ENCODE measurements at regions not wholly inside any gene's neighbourhood (a gene's known extent, or its start where the extent isn't known, plus 50 kb on each side); places are given as distances from the start of the nearest gene placed in this dataset.

GRCh38 chr19:23855676-23856075, 59.0 kb upstream of the ZNF726 start:
- WGBS, 10 experiments, result 27 to 94% (median 55%) methylated on average over 1 to 3 of the region's 4 CpGs; no CpG with 5 or more reads in 3 of the 10 experiments
- Histone ChIP-seq H3K4me3 (no peak overlapping the region), H3K27ac (no peak overlapping the region), H3K4me1 (replicated peaks in 1 of 2) (no peaks in the 10 kb centered on the region)
- in situ Hi-C loops (cut with MboI; ENCODE audit: low pct_unique_long_range_greater_than_20kb in 2 of 9, low sequenced_read_pairs in 9 of 9, unreplicated experiment in 9 of 9), result no loop called here
- no peak for ATAC-seq (replicated peaks in 6 of 8)

DNA sequence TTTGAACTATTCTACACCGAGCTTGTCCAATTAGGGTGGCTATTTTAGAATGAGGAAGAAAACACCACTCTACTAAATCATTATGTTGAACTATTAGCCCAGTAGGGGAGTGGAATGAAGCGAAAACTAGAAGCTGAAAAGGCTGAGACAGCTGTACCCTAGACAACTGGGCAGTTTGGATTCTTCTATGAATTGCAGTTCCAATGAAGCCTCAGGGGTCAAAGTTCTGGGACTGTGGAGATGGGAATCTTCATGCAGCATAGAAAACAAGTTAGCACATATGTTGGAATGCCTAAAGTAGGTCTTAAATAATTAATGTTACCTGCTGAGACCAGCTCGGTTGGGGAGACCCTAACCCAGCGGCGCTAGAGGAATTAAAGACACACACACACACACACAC, 62.7 kb upstream of the ZNF726 start:
- Histone ChIP-seq H3K4me1 (replicated peaks in 1 of 2) (no peaks in the 10 kb centered on the region), H3K4me3 (no peak overlapping the region), H3K27ac (no peak overlapping the region)
- ATAC-seq (replicated peaks in 6 of 8), result no peak
- WGBS, 10 experiments, result 0 to 90% (median 57%) methylated on average over 1 to 5 of the region's 5 CpGs; no CpG with 5 or more reads in 3 of the 10 experiments
- in situ Hi-C loops (cut with MboI; ENCODE audit: low pct_unique_long_range_greater_than_20kb in 2 of 9, low sequenced_read_pairs in 9 of 9, unreplicated experiment in 9 of 9), result no loop called here

- in situ Hi-C loops (cut with MboI; ENCODE audit: low pct_unique_long_range_greater_than_20kb in 2 of 9, low sequenced_read_pairs in 9 of 9, unreplicated experiment in 9 of 9), result no loop called here
- ATAC-seq (replicated peaks in 6 of 8), result no peak
- H3K27ac ChIP-seq, result no peak overlapping the region
- H3K4me3 ChIP-seq, result no peak overlapping the region
- WGBS, 10 experiments, result 0 to 100% (median 75%) methylated on average over 1 to 2 of the region's 2 CpGs; no CpG with 5 or more reads in 3 of the 10 experiments
- no peaks in the 10 kb centered on the region for H3K4me1 ChIP-seq (replicated peaks in 1 of 2)
Measured at GRCh38 chr19:23832717-23833327, 74.1 kb upstream of the ZNF681 start.

DNA sequence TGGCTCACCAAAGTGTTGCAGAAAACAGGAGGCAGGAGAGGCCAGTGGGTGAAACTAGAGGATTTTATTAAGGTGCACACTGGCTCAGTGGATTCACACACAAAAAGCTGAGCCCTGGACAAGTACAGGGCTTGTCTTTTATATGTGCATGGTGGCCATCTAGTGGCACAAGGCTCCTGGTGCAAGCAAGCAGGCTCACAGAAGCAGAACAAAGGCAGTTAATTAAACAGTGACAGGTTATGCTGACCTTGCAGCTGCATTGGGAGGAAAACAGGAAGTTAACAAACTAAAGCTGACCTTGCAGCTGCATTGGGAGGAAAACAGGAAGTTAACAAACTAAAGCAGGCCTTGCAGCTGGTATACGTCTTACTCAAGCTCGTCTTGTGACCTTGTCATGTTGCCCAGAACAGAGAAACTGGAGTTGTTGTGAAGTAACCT, 65.3 kb upstream of the ZNF681 start:
- no peak overlapping the region for H3K4me3 ChIP-seq
- in situ Hi-C loops (cut with MboI; ENCODE audit: low pct_unique_long_range_greater_than_20kb in 2 of 9, low sequenced_read_pairs in 9 of 9, unreplicated experiment in 9 of 9), result no loop called here
- WGBS, 10 experiments, result 0 to 100% (median 66%) methylated on average over 1 to 2 of the region's 2 CpGs; no CpG with 5 or more reads in 1 of the 10 experiments
- ATAC-seq (replicated peaks in 6 of 8), result no peak
- H3K4me1 ChIP-seq (replicated peaks in 1 of 2), result no peaks in the 10 kb centered on the region
- H3K27ac ChIP-seq, result no peak overlapping the region

GRCh38 chr19:23822735-23823134, 64.0 kb upstream of the ZNF681 start:
- no peaks in the 10 kb centered on the region for H3K4me1 ChIP-seq (replicated peaks in 1 of 2)
- H3K4me3 ChIP-seq, result no peak overlapping the region
- WGBS, 10 experiments, result 100% methylated on average over 1 of the region's 1 CpG; no CpG with 5 or more reads in 8 of the 10 experiments
- no peak overlapping the region for H3K27ac ChIP-seq
- in situ Hi-C loops (cut with MboI; ENCODE audit: low pct_unique_long_range_greater_than_20kb in 2 of 9, low sequenced_read_pairs in 9 of 9, unreplicated experiment in 9 of 9), result no loop called here
- ATAC-seq (replicated peaks in 6 of 8), result no peak

DNA sequence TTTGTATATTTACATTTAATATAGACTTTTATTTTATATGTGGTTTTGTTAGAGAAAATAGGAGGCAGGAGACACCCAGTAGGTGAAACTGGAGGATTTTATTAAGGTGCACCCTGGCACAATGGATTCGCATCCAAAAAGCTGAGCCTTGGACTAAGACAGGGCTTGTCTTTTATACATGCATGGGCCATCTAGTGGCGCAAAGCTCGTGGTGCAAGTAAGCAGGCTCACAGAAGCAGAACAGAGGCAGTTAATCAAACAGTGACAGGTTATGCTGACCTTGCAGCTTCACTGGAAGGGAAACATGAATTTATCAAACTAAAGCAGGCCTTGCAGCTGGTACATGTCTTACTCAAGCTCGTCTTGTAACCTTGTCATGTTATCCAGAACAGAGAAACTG, 58.8 kb upstream of the ZNF681 start:
- Histone ChIP-seq H3K27ac (no peak overlapping the region), H3K4me3 (no peak overlapping the region), H3K4me1 (replicated peaks in 1 of 2) (no peaks in the 10 kb centered on the region)
- 20 to 100% (median 61%) methylated on average over 1 to 4 of the region's 4 CpGs; no CpG with 5 or more reads in 2 of the 10 experiments for WGBS, 10 experiments
- ATAC-seq (replicated peaks in 6 of 8), result peak in 6 of 8 experiments; percentile 38 to 69 (median 55)
- in situ Hi-C loops (cut with MboI; ENCODE audit: low pct_unique_long_range_greater_than_20kb in 2 of 9, low sequenced_read_pairs in 9 of 9, unreplicated experiment in 9 of 9), result no loop called here

DNA sequence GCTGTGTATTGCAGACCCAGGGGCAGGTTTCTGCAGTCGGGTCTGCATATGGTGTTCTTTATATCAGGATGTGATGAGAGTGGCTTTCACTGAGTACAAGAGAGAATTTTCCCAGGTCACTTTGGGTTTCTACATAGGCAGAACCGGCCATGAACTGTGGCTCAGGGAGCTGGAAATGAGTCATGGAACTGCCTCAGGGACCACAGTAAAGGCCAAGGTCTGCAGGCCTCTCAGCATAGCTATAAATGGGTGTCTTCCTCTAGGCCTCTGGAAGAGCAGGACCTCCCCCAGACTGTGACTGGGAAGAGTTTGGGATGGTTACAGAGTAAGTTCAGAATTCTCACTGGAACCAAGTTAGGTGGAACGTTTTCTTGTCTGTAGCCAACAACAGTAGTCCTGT, 51.8 kb upstream of the ZNF681 start:
- ATAC-seq (replicated peaks in 6 of 8), result no peak
- Histone ChIP-seq H3K4me3 (no peak overlapping the region), H3K27ac (no peak overlapping the region), H3K4me1 (replicated peaks in 1 of 2) (no peaks in the 10 kb centered on the region)
- in situ Hi-C loops (cut with MboI; ENCODE audit: low pct_unique_long_range_greater_than_20kb in 2 of 9, low sequenced_read_pairs in 9 of 9, unreplicated experiment in 9 of 9), result no loop called here
- 0% methylated on average over 1 of the region's 3 CpGs; no CpG with 5 or more reads in 5 of the 10 experiments for WGBS, 10 experiments
